ENCODE measurements at regions not wholly inside any gene's neighbourhood (a gene's known extent, or its start where the extent isn't known, plus 50 kb on each side); places are given as distances from the start of the nearest gene placed in this dataset.

GRCh38 chr16:54493061-54493460 lies 206.5 kb upstream of the IRX3 start:
- Histone ChIP-seq H2AFZ (ENCODE audit: low read depth, low read length) (no peak overlapping the region), H3K79me2 (replicated peaks; ENCODE audit: insufficient read depth, low read length) (no peaks in the 10 kb centered on the region), H3K9me3 (ENCODE audit: low read length) (peaks cover under 1% of the 10 kb centered on the region), H3K27ac (ENCODE audit: low read length) (no peak overlapping the region), H3K9ac (ENCODE audit: low read length) (no peak overlapping the region), H3K4me3 (ENCODE audit: low read length) (no peak overlapping the region), H3K4me2 (ENCODE audit: low read length) (no peak overlapping the region), H3K36me3 (ENCODE audit: insufficient read depth, low read length) (no peaks in the 10 kb centered on the region), H3F3A (ENCODE audit: insufficient read depth, low read length, poor library complexity, severe bottlenecking) (no peaks in the 10 kb centered on the region), H4K20me1 (ENCODE audit: insufficient read depth) (no peaks in the 10 kb centered on the region), H3K27me3 (ENCODE audit: insufficient read depth, low read depth, low read length) (no peaks in the 10 kb centered on the region), H3K9me2 (ENCODE audit: insufficient read depth, low read length) (no peaks in the 10 kb centered on the region)
- TF ChIP-seq TAF1 (IDR thresholded peaks at IDR 0.05; ENCODE audit: low read depth) = no peak
- TF ChIP-seq POLR2AphosphoS5 (IDR thresholded peaks at IDR 0.05) = no peak
- TF ChIP-seq MXI1 (conservative IDR thresholded peaks at IDR 0.05; ENCODE audit: poor library complexity, severe bottlenecking) = no peak
- no peak for TF ChIP-seq REST (IDR thresholded peaks at IDR 0.05; ENCODE audit: borderline replicate concordance)

DNA sequence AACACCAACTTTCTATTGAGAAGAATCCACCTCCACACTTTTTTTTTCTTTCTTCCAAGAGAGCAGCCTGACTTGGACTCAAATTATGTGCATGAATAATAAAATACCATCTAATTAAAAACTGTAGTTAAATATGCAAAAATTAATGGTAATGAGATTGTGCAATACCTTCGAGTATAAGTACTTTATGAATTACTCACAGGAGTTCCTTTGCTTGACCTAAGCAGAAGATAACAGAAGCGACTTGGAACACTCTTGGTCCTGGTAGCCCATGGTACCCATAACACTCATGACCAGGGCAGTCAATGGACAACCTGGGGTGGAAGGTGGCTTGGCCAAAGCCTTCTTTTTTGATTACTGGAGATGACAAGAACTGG lies 203.5 kb upstream of the IRX3 start:
- Histone ChIP-seq H3K36me3 (ENCODE audit: insufficient read depth, low read length) (no peaks in the 10 kb centered on the region), H3K9me3 (ENCODE audit: low read length) (no peaks in the 10 kb centered on the region), H3K4me2 (ENCODE audit: low read length) (no peak overlapping the region), H4K20me1 (ENCODE audit: insufficient read depth) (no peaks in the 10 kb centered on the region), H3K9me2 (ENCODE audit: insufficient read depth, low read length) (no peaks in the 10 kb centered on the region), H3K27me3 (ENCODE audit: insufficient read depth, low read depth, low read length) (no peaks in the 10 kb centered on the region), H2AFZ (ENCODE audit: low read depth, low read length) (no peak overlapping the region), H3K27ac (ENCODE audit: low read length) (no peak overlapping the region), H3K79me2 (replicated peaks; ENCODE audit: insufficient read depth, low read length) (no peaks in the 10 kb centered on the region), H3K4me3 (ENCODE audit: low read length) (no peak overlapping the region), H3K9ac (ENCODE audit: low read length) (no peak overlapping the region), H3F3A (ENCODE audit: insufficient read depth, low read length, poor library complexity, severe bottlenecking) (no peaks in the 10 kb centered on the region)
- TF ChIP-seq REST (IDR thresholded peaks at IDR 0.05; ENCODE audit: borderline replicate concordance) = no peak
- TF ChIP-seq MXI1 (conservative IDR thresholded peaks at IDR 0.05; ENCODE audit: poor library complexity, severe bottlenecking) = no peak
- TF ChIP-seq SMC3 (conservative IDR thresholded peaks at IDR 0.05; ENCODE audit: poor library complexity) = no peak
- no peak for TF ChIP-seq EZH2 (IDR thresholded peaks at IDR 0.05; ENCODE audit: borderline replicate concordance, insufficient read depth, low read length, poor library complexity, severe bottlenecking)
- no peak for TF ChIP-seq TAF1 (IDR thresholded peaks at IDR 0.05; ENCODE audit: low read depth)
- no peak for TF ChIP-seq EP300 (conservative IDR thresholded peaks at IDR 0.05; ENCODE audit: poor library complexity, severe bottlenecking)
- no peak for TF ChIP-seq POLR2AphosphoS5 (IDR thresholded peaks at IDR 0.05)
- TF ChIP-seq CTCF (IDR thresholded peaks at IDR 0.05; ENCODE audit: poor library complexity, severe bottlenecking) = no peak
- no peak for TF ChIP-seq RAD21 (conservative IDR thresholded peaks at IDR 0.05)
